ENCODE measurements at regions not wholly inside any gene's neighbourhood (a gene's known extent, or its start where the extent isn't known, plus 50 kb on each side); places are given as distances from the start of the nearest gene placed in this dataset.

GRCh38 chr7:153022475-153023193, 263.1 kb downstream of the ACTR3B start:
- no peak for DNase-seq (ENCODE audit: low read depth, low spot score)
- intact Hi-C loops (cut with micrococcal nuclease; ENCODE audit: unreplicated experiment), result no loop called here
- TF ChIP-seq CTCF (IDR thresholded peaks at IDR 0.05) (no peak), TCF7L2 (IDR thresholded peaks at IDR 0.05; ENCODE audit: low read depth, low read length) (no peak), SIN3A (IDR thresholded peaks at IDR 0.05; ENCODE audit: borderline replicate concordance, insufficient read depth, low read depth, low read length) (no peak), POLR2AphosphoS5 (IDR thresholded peaks at IDR 0.05; ENCODE audit: low read depth, low read length) (no peak), REST (IDR thresholded peaks at IDR 0.05; ENCODE audit: insufficient read depth in 1 of 2, low read depth in 2 of 2, low read length in 1 of 2) (no peak)
- no peak overlapping the region for H3K4me3 ChIP-seq (ENCODE audit: low read depth in 2 of 2, low read length in 2 of 2)
- no peak for ATAC-seq
- no peak overlapping the region for H3K27ac ChIP-seq (ENCODE audit: low read length)
- no peaks in the 10 kb centered on the region for H3K4me1 ChIP-seq (ENCODE audit: control insufficient read depth, insufficient read depth, low read length)
- ChIA-PET CTCF (no interaction called here), POLR2A (no interaction called here)
- no peaks in the 10 kb centered on the region for H3K36me3 ChIP-seq (ENCODE audit: control insufficient read depth, insufficient read depth, low read length)
- BruUV-seq (replicated peaks), result no TSS peak
- in situ Hi-C loops (cut with HindIII; ENCODE audit: low pct_unique_long_range_greater_than_20kb, low sequenced_read_pairs), result no loop called here
- H3K27me3 ChIP-seq (ENCODE audit: control insufficient read depth, insufficient read depth, low read length), result no peaks in the 10 kb centered on the region; the same call in 1 of the 2 replicates
- H3K9me3 ChIP-seq (ENCODE audit: control insufficient read depth, insufficient read depth, low read depth, low read length), result no peaks in the 10 kb centered on the region

GRCh38 chr7:153023194-153023592, 263.6 kb downstream of the ACTR3B start:
- Histone ChIP-seq H3K4me3 (ENCODE audit: low read depth in 2 of 2, low read length in 2 of 2) (no peak overlapping the region), H3K9me3 (ENCODE audit: control insufficient read depth, insufficient read depth, low read depth, low read length) (no peaks in the 10 kb centered on the region), H3K36me3 (ENCODE audit: control insufficient read depth, insufficient read depth, low read length) (no peaks in the 10 kb centered on the region), H3K4me1 (ENCODE audit: control insufficient read depth, insufficient read depth, low read length) (no peaks in the 10 kb centered on the region), H3K27ac (ENCODE audit: low read length) (no peak overlapping the region), H3K27me3 (ENCODE audit: control insufficient read depth, insufficient read depth, low read length) (no peaks in the 10 kb centered on the region; the same call in 1 of the 2 replicates)
- in situ Hi-C loops (cut with HindIII; ENCODE audit: low pct_unique_long_range_greater_than_20kb, low sequenced_read_pairs) (no loop called here), intact Hi-C loops (cut with micrococcal nuclease; ENCODE audit: unreplicated experiment) (no loop called here)
- ChIA-PET CTCF (no interaction called here), POLR2A (no interaction called here)
- no TSS peak for BruUV-seq (replicated peaks)
- no peak for ATAC-seq
- no peak for DNase-seq (ENCODE audit: low read depth, low spot score)
- no peak for TF ChIP-seq REST (IDR thresholded peaks at IDR 0.05; ENCODE audit: insufficient read depth in 1 of 2, low read depth in 2 of 2, low read length in 1 of 2)
- TF ChIP-seq TCF7L2 (IDR thresholded peaks at IDR 0.05; ENCODE audit: low read depth, low read length), result no peak
- TF ChIP-seq CTCF (IDR thresholded peaks at IDR 0.05), result no peak
- no peak for TF ChIP-seq POLR2AphosphoS5 (IDR thresholded peaks at IDR 0.05; ENCODE audit: low read depth, low read length)
- TF ChIP-seq SIN3A (IDR thresholded peaks at IDR 0.05; ENCODE audit: borderline replicate concordance, insufficient read depth, low read depth, low read length), result no peak
